Lung (tissue), 11 donors: ENCODE measurements at regions not wholly inside any gene's neighbourhood (a gene's known extent, or its start where the extent isn't known, plus 50 kb on each side); places are given as distances from the start of the nearest gene placed in this dataset.

Experiments used
- ATAC-seq: fragments of 200-7000 bp; cut with Tn5 transposase; one replicate; pipeline ENCODE4 v1.9.1; 2020; ENCODE audit warnings: moderate number of reproducible peaks; ENCODE audit not compliant: insufficient read depth, low FRiP score
- DNase-seq, 3 donors: peaks; one replicate each; pipeline ENCODE4 v3.0.0-alpha.2; 2013 to 2017
- H3K27ac ChIP-seq, 2 donors: one replicate each; pipeline ENCODE4 v1.5.1; 2013; ENCODE audit warnings: mild to moderate bottlenecking in 2 of 2, moderate library complexity in 2 of 2, control low read depth in 1 of 2, inconsistent platforms in 1 of 2, low read depth in 1 of 2, low read length in 1 of 2
- H3K27me3 ChIP-seq, 3 donors: one replicate each; pipeline ENCODE4 v1.5.1; 2013; ENCODE audit warnings: low read length in 2 of 3; ENCODE audit not compliant: control insufficient read depth in 3 of 3, insufficient read depth in 3 of 3
- H3K36me3 ChIP-seq, 4 donors: one replicate each; pipeline ENCODE4 v1.5.1; 2013; ENCODE audit warnings: low read length in 4 of 4, mild to moderate bottlenecking in 1 of 4, moderate library complexity in 1 of 4; ENCODE audit not compliant: control insufficient read depth in 4 of 4, insufficient read depth in 4 of 4
- H3K4me1 ChIP-seq, 5 donors: one replicate each; pipeline ENCODE4 v1.5.1; 2013; ENCODE audit warnings: low read length in 5 of 5, mild to moderate bottlenecking in 2 of 5, moderate library complexity in 1 of 5; ENCODE audit not compliant: control insufficient read depth in 5 of 5, insufficient read depth in 5 of 5
- H3K4me3 ChIP-seq: one replicate; pipeline ENCODE4 v1.5.1; 2013; ENCODE audit warnings: mild to moderate bottlenecking, control low read depth, moderate library complexity
- H3K9ac ChIP-seq, 2 donors: one replicate each; pipeline ENCODE4 v1.5.1; 2013; ENCODE audit warnings: low read length in 2 of 2, control low read depth in 1 of 2; ENCODE audit not compliant: insufficient read depth in 1 of 2
- H3K9me3 ChIP-seq, 4 donors: one replicate each; pipeline ENCODE4 v1.5.1; 2013; ENCODE audit warnings: low read length in 3 of 4, mild to moderate bottlenecking in 1 of 4, moderate library complexity in 1 of 4; ENCODE audit not compliant: control insufficient read depth in 4 of 4, insufficient read depth in 3 of 4
- whole genome bisulfite sequencing, 2 donors: extraction: QIAGEN DNeasy Blood & Tissue Kit; methylation state at CpG; one replicate each; pipeline ENCODE4 v1.1.7; 2013; 5-methylcytosine and 5-hydroxymethylcytosine counted together
- TF ChIP-seq, protein P1 (sequence below): IDR thresholded peaks from 2 replicates; pipeline ENCODE4 v1.5.1; 2012; ENCODE audit warnings: mild to moderate bottlenecking; ENCODE audit errors: control extremely low read depth, extremely low read depth
- donor health status: control.
- donor health status: control.
- donor health status: Bipolar disorder and iron deficiency.
- donor health status: healthy.
- donor health status: DM: yes; HTN: yes; CAD: no.

GRCh38 chr2:163341426-163341825 lies 394.4 kb downstream of the FIGN start:
- ATAC-seq (no peak), DNase-seq (no peak)
- H3K27ac ChIP-seq, result no peak overlapping the region
- H3K9me3 ChIP-seq, result no peaks in the 10 kb centered on the region
- H3K27me3 ChIP-seq, result no peaks in the 10 kb centered on the region
- no peaks in the 10 kb centered on the region for H3K36me3 ChIP-seq
- H3K4me1 ChIP-seq, result no peaks in the 10 kb centered on the region
- TF ChIP-seq, protein P1, sequence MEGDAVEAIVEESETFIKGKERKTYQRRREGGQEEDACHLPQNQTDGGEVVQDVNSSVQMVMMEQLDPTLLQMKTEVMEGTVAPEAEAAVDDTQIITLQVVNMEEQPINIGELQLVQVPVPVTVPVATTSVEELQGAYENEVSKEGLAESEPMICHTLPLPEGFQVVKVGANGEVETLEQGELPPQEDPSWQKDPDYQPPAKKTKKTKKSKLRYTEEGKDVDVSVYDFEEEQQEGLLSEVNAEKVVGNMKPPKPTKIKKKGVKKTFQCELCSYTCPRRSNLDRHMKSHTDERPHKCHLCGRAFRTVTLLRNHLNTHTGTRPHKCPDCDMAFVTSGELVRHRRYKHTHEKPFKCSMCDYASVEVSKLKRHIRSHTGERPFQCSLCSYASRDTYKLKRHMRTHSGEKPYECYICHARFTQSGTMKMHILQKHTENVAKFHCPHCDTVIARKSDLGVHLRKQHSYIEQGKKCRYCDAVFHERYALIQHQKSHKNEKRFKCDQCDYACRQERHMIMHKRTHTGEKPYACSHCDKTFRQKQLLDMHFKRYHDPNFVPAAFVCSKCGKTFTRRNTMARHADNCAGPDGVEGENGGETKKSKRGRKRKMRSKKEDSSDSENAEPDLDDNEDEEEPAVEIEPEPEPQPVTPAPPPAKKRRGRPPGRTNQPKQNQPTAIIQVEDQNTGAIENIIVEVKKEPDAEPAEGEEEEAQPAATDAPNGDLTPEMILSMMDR, result no peak
- H3K4me3 ChIP-seq, result no peak overlapping the region
- WGBS, 2 donors, result 33 to 34% methylated on average over 2 of the region's 2 CpGs
- H3K9ac ChIP-seq, result no peak overlapping the region

- 78 to 84% methylated on average over 3 of the region's 3 CpGs for WGBS, 2 donors
- no peaks in the 10 kb centered on the region for H3K9me3 ChIP-seq
Measured at GRCh38 chr2:163338270-163338669, 397.5 kb downstream of the FIGN start.

GRCh38 chr2:163324677-163325076 lies 411.1 kb downstream of the FIGN start:
- DNase-seq (no peak), ATAC-seq (no peak)
- no peak overlapping the region for H3K9ac ChIP-seq
- H3K4me1 ChIP-seq, result no peaks in the 10 kb centered on the region
- H3K9me3 ChIP-seq, result no peaks in the 10 kb centered on the region
- 58 to 78% methylated on average over 2 of the region's 2 CpGs for WGBS, 2 donors
- TF ChIP-seq, protein P1, result no peak
- H3K4me3 ChIP-seq, result no peak overlapping the region
- no peaks in the 10 kb centered on the region for H3K36me3 ChIP-seq
- H3K27ac ChIP-seq, result no peak overlapping the region
- H3K27me3 ChIP-seq, result no peaks in the 10 kb centered on the region

More at GRCh38 chr2:163338270-163338669, 397.5 kb downstream of the FIGN start:
- Histone ChIP-seq H3K4me1 (no peaks in the 10 kb centered on the region), H3K27ac (no peak overlapping the region), H3K27me3 (no peaks in the 10 kb centered on the region), H3K9ac (no peak overlapping the region), H3K36me3 (no peaks in the 10 kb centered on the region), H3K4me3 (no peak overlapping the region)
- TF ChIP-seq, protein P1, result no peak
- ATAC-seq (no peak), DNase-seq (no peak)

GRCh38 chr2:163319006-163319405 lies 416.8 kb downstream of the FIGN start:
- ATAC-seq, result no peak
- WGBS, 2 donors, result 73 to 77% methylated on average over 2 of the region's 2 CpGs
- Histone ChIP-seq H3K4me1 (no peaks in the 10 kb centered on the region), H3K27me3 (no peaks in the 10 kb centered on the region), H3K9ac (no peak overlapping the region), H3K9me3 (peaks cover 0 to 6% (median 2%) of the 10 kb centered on the region in 4 donors), H3K4me3 (no peak overlapping the region), H3K27ac (no peak overlapping the region), H3K36me3 (no peaks in the 10 kb centered on the region)
- TF ChIP-seq, protein P1, result no peak
- no peak for DNase-seq
